ENCODE measurements at regions not wholly inside any gene's neighbourhood (a gene's known extent, or its start where the extent isn't known, plus 50 kb on each side); places are given as distances from the start of the nearest gene placed in this dataset.

DNA sequence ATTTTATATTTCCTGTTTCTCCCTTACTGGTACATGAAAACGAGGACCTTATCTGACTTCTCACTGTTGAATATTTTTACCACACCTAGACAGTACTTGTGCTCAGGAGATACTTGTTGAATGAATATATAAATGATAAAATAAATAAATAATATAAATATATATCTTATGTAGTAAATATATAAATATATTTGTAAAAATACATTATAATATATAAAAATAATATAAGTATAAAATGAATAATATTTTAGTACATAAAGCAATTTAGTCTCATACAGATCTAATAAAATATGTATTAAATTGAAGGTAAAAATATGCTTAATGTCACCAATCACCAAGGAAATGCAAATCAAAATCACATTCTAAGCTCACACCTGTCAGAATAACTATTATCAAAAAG is 360.6 kb downstream of the EFNA5 start:
- no peak overlapping the region for H3K4me3 ChIP-seq (ENCODE audit: control insufficient read depth in 2 of 3, extremely low read depth in 1 of 3, insufficient read depth in 2 of 3, low read depth in 1 of 3, low read length in 3 of 3)
- no peaks in the 10 kb centered on the region for H3K9me1 ChIP-seq (ENCODE audit: control insufficient read depth, extremely low read depth, insufficient read depth, low read length)
- H3K9ac ChIP-seq (ENCODE audit: control insufficient read depth, extremely low read depth, insufficient read depth, low read length): no peak overlapping the region
- TF ChIP-seq, protein P1, sequence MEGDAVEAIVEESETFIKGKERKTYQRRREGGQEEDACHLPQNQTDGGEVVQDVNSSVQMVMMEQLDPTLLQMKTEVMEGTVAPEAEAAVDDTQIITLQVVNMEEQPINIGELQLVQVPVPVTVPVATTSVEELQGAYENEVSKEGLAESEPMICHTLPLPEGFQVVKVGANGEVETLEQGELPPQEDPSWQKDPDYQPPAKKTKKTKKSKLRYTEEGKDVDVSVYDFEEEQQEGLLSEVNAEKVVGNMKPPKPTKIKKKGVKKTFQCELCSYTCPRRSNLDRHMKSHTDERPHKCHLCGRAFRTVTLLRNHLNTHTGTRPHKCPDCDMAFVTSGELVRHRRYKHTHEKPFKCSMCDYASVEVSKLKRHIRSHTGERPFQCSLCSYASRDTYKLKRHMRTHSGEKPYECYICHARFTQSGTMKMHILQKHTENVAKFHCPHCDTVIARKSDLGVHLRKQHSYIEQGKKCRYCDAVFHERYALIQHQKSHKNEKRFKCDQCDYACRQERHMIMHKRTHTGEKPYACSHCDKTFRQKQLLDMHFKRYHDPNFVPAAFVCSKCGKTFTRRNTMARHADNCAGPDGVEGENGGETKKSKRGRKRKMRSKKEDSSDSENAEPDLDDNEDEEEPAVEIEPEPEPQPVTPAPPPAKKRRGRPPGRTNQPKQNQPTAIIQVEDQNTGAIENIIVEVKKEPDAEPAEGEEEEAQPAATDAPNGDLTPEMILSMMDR (optimal IDR thresholded peaks at IDR 0.05 in 1 of 3, IDR thresholded peaks at IDR 0.05 in 1 of 3, conservative IDR thresholded peaks at IDR 0.05 in 1 of 3; ENCODE audit: extremely low read depth in 1 of 3, insufficient read depth in 2 of 3, low read length in 3 of 3): no peak
- TF ChIP-seq EZH2 (IDR thresholded peaks at IDR 0.05; ENCODE audit: low read length): no peak
- FAIRE-seq (no peak), DNase-seq (ENCODE audit: low read depth, low spot score) (no peak)
- no peaks in the 10 kb centered on the region for H3K4me1 ChIP-seq (ENCODE audit: control insufficient read depth, extremely low read depth, insufficient read depth, low read length)
- no peak overlapping the region for H3K27ac ChIP-seq (ENCODE audit: control insufficient read depth, insufficient read depth, low read length)
- H3K9me3 ChIP-seq (ENCODE audit: control insufficient read depth, low read depth, low read length): no peaks in the 10 kb centered on the region
- no peak overlapping the region for H3K4me2 ChIP-seq (ENCODE audit: control insufficient read depth, extremely low read depth, insufficient read depth, low read depth, low read length)
- no peaks in the 10 kb centered on the region for H3K79me2 ChIP-seq (ENCODE audit: control insufficient read depth, insufficient read depth, low read length)
- no peaks in the 10 kb centered on the region for H4K20me1 ChIP-seq (ENCODE audit: control insufficient read depth, extremely low read depth, insufficient read depth, low read length)
- H2AFZ ChIP-seq (ENCODE audit: control insufficient read depth, low read length): no peak overlapping the region
- H3K27me3 ChIP-seq (ENCODE audit: control insufficient read depth, extremely low read depth, insufficient read depth, low read length): no peaks in the 10 kb centered on the region
- dilution Hi-C loops (cut with MboI; ENCODE audit: extremely low pct_ligation_motif_present, low sequenced_read_pairs): no loop called here
- H3K36me3 ChIP-seq (ENCODE audit: control insufficient read depth in 2 of 2, extremely low read depth in 1 of 2, insufficient read depth in 2 of 2, low read length in 2 of 2): no peaks in the 10 kb centered on the region

DNA sequence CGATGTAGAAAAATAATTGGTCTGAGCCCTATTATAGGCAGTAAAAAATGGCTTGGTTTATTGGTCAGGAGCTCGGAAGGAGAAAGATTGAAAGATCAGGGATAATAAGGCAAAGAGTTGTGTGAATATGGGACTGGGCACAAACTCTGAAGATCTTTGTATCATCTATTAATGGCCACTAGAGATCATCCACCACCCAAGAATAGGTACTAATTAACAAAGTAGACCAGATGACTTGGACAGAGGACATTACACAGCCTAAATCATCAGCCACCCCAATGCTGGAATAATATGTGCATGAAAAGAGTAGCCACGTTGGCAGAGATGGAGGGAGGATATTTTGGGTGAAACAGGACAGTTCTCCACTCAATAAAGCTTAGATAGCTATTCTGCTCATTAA is 364.1 kb downstream of the EFNA5 start:
- Histone ChIP-seq H3K9me1 (ENCODE audit: control insufficient read depth, extremely low read depth, insufficient read depth, low read length) (no peaks in the 10 kb centered on the region), H3K27me3 (ENCODE audit: control insufficient read depth, extremely low read depth, insufficient read depth, low read length) (no peaks in the 10 kb centered on the region), H3K4me1 (ENCODE audit: control insufficient read depth, extremely low read depth, insufficient read depth, low read length) (no peaks in the 10 kb centered on the region), H3K4me2 (ENCODE audit: control insufficient read depth, extremely low read depth, insufficient read depth, low read depth, low read length) (no peak overlapping the region), H3K27ac (ENCODE audit: control insufficient read depth, insufficient read depth, low read length) (no peak overlapping the region), H2AFZ (ENCODE audit: control insufficient read depth, low read length) (no peak overlapping the region), H3K9ac (ENCODE audit: control insufficient read depth, extremely low read depth, insufficient read depth, low read length) (no peak overlapping the region), H3K79me2 (ENCODE audit: control insufficient read depth, insufficient read depth, low read length) (no peaks in the 10 kb centered on the region), H3K4me3 (ENCODE audit: control insufficient read depth in 2 of 3, extremely low read depth in 1 of 3, insufficient read depth in 2 of 3, low read depth in 1 of 3, low read length in 3 of 3) (no peak overlapping the region), H3K36me3 (ENCODE audit: control insufficient read depth in 2 of 2, extremely low read depth in 1 of 2, insufficient read depth in 2 of 2, low read length in 2 of 2) (no peaks in the 10 kb centered on the region), H3K9me3 (ENCODE audit: control insufficient read depth, low read depth, low read length) (no peaks in the 10 kb centered on the region), H4K20me1 (ENCODE audit: control insufficient read depth, extremely low read depth, insufficient read depth, low read length) (no peaks in the 10 kb centered on the region)
- dilution Hi-C loops (cut with MboI; ENCODE audit: extremely low pct_ligation_motif_present, low sequenced_read_pairs): no loop called here
- TF ChIP-seq, protein P1 (optimal IDR thresholded peaks at IDR 0.05 in 1 of 3, IDR thresholded peaks at IDR 0.05 in 1 of 3, conservative IDR thresholded peaks at IDR 0.05 in 1 of 3; ENCODE audit: extremely low read depth in 1 of 3, insufficient read depth in 2 of 3, low read length in 3 of 3): no peak
- no peak for TF ChIP-seq EZH2 (IDR thresholded peaks at IDR 0.05; ENCODE audit: low read length)
- FAIRE-seq (no peak), DNase-seq (ENCODE audit: low read depth, low spot score) (no peak)
